GM13976 (cell line): ENCODE measurements at regions not wholly inside any gene's neighbourhood (a gene's known extent, or its start where the extent isn't known, plus 50 kb on each side); places are given as distances from the start of the nearest gene placed in this dataset.

Experiments used
- DNase-seq: peaks from one replicate; pipeline ENCODE4 v3.0.0; 2012; ENCODE audit warnings: low spot score
- in situ Hi-C: fragments of 300-500 bp; cut with MboI; formaldehyde crosslinking; loops from one replicate; pipeline ENCODE4 v1.12.0; 2022; ENCODE audit warnings: low sequenced_read_pairs, mixed read lengths, inconsistent platforms; ENCODE audit not compliant: unreplicated experiment
- TF ChIP-seq, protein P1 (sequence below): IDR thresholded peaks from 2 replicates; pipeline ENCODE4 v1.5.1; 2012; ENCODE audit warnings: borderline replicate concordance, mild to moderate bottlenecking; ENCODE audit not compliant: insufficient read depth; ENCODE audit errors: extremely low read depth, missing control alignments, control extremely low read depth

DNA sequence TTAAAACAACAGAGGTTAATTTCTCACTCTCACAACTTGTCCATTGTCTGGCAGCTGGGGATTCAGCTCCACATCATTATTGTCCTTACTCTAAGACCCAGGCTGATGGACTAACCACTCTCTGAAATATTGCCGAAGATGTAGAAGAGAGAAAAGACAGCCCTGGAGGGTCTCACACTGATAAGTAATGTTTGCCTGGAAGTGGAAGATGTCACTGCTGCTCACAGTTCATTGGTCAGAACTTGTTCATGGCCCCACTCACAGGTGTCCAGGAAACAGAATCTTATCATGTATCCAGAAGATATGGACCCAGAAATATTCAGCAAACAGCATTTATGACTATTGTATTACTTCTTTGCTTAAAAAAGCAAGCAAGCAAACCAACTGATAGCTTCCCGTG, 62.2 kb upstream of the LPP start:
- TF ChIP-seq, protein P1, sequence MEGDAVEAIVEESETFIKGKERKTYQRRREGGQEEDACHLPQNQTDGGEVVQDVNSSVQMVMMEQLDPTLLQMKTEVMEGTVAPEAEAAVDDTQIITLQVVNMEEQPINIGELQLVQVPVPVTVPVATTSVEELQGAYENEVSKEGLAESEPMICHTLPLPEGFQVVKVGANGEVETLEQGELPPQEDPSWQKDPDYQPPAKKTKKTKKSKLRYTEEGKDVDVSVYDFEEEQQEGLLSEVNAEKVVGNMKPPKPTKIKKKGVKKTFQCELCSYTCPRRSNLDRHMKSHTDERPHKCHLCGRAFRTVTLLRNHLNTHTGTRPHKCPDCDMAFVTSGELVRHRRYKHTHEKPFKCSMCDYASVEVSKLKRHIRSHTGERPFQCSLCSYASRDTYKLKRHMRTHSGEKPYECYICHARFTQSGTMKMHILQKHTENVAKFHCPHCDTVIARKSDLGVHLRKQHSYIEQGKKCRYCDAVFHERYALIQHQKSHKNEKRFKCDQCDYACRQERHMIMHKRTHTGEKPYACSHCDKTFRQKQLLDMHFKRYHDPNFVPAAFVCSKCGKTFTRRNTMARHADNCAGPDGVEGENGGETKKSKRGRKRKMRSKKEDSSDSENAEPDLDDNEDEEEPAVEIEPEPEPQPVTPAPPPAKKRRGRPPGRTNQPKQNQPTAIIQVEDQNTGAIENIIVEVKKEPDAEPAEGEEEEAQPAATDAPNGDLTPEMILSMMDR = no peak
- no peak for DNase-seq
- in situ Hi-C loops = no loop called here

DNA sequence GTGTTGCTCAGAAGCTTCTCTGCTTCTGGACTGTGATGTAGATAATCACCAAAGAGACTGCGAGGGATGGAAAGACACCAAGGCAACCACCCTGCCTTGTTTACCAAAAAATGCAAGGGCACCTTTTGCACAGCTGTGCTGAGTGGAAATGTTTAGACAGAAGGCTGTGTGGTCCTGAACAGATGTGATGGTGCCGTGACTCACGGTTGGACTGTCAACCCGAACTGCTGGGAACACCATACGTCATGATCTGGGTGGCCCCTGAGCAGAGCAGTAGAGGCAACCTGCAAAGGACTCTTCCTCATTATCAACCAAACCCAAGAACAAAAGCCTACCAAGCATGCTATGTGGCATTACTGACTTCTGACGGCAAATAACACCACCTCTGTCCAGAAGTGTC, 61.3 kb upstream of the LPP start:
- in situ Hi-C loops = no loop called here
- TF ChIP-seq, protein P1 = no peak

DNA sequence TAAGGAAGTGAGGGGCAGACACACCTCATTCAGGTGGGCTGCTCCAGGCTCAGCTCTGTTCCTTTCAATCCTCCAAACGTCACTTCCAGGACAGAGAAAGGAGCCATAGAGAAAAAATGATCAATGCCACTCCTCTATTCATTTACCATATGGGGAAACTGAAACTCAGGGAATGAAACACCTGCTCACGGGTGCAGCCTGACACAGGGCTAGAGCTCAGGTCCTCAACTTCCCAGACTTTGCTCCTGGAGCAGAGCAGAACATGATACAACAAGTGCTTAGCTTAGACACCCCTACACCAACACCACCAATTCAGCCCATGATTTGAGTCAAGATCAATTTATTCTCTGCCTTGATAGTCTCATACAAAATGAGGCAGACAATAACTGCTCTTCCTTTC, 58.5 kb upstream of the LPP start:
- no peak for DNase-seq
- TF ChIP-seq, protein P1 = no peak
- in situ Hi-C loops = no loop called here

More for the DNA sequence above, 61.3 kb upstream of the LPP start:
- no peak for DNase-seq

DNA sequence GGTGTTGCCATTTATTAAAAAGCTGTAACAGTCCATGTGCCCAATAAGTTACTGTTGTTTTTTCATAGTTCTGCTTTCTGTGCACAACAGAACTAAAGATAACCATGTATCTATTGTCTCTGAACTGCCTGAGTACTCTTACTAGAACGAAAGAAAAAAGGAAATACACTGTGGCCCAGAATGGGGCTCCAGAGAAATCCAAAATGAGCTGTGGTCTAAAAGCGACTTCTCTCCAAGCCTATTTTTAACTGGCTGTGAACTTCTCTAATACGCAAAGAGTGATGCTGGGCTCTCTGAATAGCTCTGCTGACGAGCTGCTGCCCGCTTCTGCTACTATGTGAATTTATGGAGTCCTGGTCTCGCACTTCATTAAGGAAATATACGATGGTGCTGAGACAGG, 56.2 kb upstream of the LPP start:
- in situ Hi-C loops = no loop called here
- DNase-seq = no peak
- TF ChIP-seq, protein P1 = no peak

DNA sequence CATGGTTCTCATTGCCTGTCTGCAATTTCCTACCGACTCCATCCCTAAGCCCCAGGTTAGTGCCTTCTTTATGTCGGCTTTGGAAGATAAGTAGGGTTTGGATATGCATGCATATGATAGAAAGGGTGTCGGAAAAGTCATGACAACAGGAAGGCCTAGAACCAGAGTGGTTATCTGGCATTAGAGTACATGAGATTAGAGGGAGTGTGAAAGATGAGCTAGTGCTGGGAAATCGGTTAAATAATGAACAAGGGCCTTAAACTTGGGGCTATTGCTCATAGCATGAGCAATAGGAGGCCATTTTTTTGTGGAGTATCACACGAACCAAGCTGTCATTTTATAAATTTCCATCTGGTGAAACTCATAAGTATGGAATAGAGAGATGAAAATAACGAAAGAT, 54.0 kb upstream of the LPP start:
- in situ Hi-C loops = no loop called here
- DNase-seq = no peak
- TF ChIP-seq, protein P1 = no peak

DNA sequence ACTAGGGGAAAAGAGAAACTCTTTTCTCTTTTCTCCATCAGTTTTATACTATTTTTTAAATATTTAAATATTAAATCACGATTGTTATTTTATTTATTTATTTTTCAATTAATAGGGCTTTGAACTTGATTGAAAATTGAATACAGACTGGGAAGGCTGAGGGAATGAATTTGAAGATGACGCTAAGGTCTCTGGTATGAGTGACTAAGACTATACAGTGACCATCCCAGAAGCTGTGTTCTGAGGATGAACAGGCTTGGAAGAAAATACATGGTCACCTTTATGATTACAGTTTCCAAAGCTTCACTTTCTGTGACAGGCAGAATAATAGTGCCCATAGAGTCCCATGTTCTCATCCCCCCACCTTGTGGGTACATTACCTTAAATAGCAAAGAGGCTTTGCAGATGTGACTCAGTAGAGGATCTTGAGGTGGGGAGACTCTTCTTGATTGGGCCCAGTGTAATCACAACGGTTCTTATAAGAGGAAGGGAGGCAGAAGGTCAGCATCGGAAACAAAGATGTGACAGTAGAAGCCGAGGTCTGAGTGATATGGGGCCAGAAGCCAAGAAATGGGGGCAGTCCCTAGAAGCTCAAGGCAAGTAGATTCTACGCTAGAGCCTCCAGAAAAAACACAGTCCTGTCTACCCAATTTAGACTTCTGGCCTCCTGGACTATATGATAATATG, 51.0 kb upstream of the LPP start:
- no peak for DNase-seq
- TF ChIP-seq, protein P1 = no peak
- in situ Hi-C loops = no loop called here
